GM21825 (cell line): ENCODE measurements at regions not wholly inside any gene's neighbourhood (a gene's known extent, or its start where the extent isn't known, plus 50 kb on each side); places are given as distances from the start of the nearest gene placed in this dataset.
"Not testable (repeated sequence)": the region's sequence is repeated elsewhere in the genome, so short reads cannot be mapped to it uniquely, and the experiment has no call there.

Source experiments
- ATAC-seq: cut with Tn5 transposase; IDR thresholded peaks from one replicate; pipeline ENCODE4 v1.9.1; 2021; ENCODE audit warnings: mild to moderate bottlenecking, moderate library complexity; ENCODE audit not compliant: unreplicated experiment

- no peak for ATAC-seq
Measured at GRCh38 chr4:183814461-183814860, 90.6 kb upstream of the STOX2 start.

- no peak for ATAC-seq
Measured at GRCh38 chr4:183816077-183816476, 89.0 kb upstream of the STOX2 start.

GRCh38 chr4:183816882-183817509 lies 88.1 kb upstream of the STOX2 start:
- ATAC-seq: no peak

GRCh38 chr4:183818591-183818990 lies 86.5 kb upstream of the STOX2 start:
- not testable (repeated sequence) for ATAC-seq

GRCh38 chr4:183821076-183821853 lies 83.8 kb upstream of the STOX2 start:
- ATAC-seq: no peak

GRCh38 chr4:183823434-183823833 lies 81.7 kb upstream of the STOX2 start:
- no peak for ATAC-seq

- ATAC-seq: no peak
Measured at GRCh38 chr4:183825346-183825745, 79.8 kb upstream of the STOX2 start.

- ATAC-seq: no peak
Measured at GRCh38 chr4:183826461-183826860, 78.6 kb upstream of the STOX2 start.

GRCh38 chr4:183828125-183828524 lies 77.0 kb upstream of the STOX2 start:
- no peak for ATAC-seq

- no peak for ATAC-seq
Measured at GRCh38 chr4:183828839-183829238, 76.3 kb upstream of the STOX2 start.

GRCh38 chr4:183830438-183830985 lies 74.6 kb upstream of the STOX2 start:
- ATAC-seq: no peak

- ATAC-seq: no peak
Measured at GRCh38 chr4:183831026-183831446, 74.1 kb upstream of the STOX2 start.

GRCh38 chr4:183831683-183832082 lies 73.4 kb upstream of the STOX2 start:
- ATAC-seq: no peak

- ATAC-seq: no peak
Measured at GRCh38 chr4:183832776-183833450, 72.2 kb upstream of the STOX2 start.

- no peak for ATAC-seq
Measured at GRCh38 chr4:183834252-183834651, 70.9 kb upstream of the STOX2 start.

- no peak for ATAC-seq
Measured at GRCh38 chr4:183837222-183837621, 67.9 kb upstream of the STOX2 start.

- no peak for ATAC-seq
Measured at GRCh38 chr4:183838987-183839712, 66.0 kb upstream of the STOX2 start.

GRCh38 chr4:183840311-183840710 lies 64.8 kb upstream of the STOX2 start:
- ATAC-seq: peak; percentile 57

GRCh38 chr4:183841001-183841400 lies 64.1 kb upstream of the STOX2 start:
- no peak for ATAC-seq

- ATAC-seq: no peak
Measured at GRCh38 chr4:183842129-183842528, 63.0 kb upstream of the STOX2 start.

GRCh38 chr4:183843248-183843671 lies 61.8 kb upstream of the STOX2 start:
- no peak for ATAC-seq
